WTC11 (cell line): ENCODE measurements at regions not wholly inside any gene's neighbourhood (a gene's known extent, or its start where the extent isn't known, plus 50 kb on each side); places are given as distances from the start of the nearest gene placed in this dataset.

Source experiments
- ATAC-seq: fragments of 200-7000 bp; cut with Tn5 transposase; 2 replicates; pipeline ENCODE4 v1.10.0; 2021; ENCODE audit warnings: mild to moderate bottlenecking, moderate library complexity
- CTCF ChIA-PET: fragments of 300-600 bp; sonication (Branson Sonifier 250); formaldehyde crosslinking; loops from one replicate; lab custom pipeline; 2021; ENCODE audit warnings: antibody characterized with exemption; lab: Charles Lee
- POLR2A ChIA-PET: fragments of 350-600 bp; sonication (Branson Sonifier 250); formaldehyde crosslinking; loops from one replicate; lab custom pipeline; 2021; ENCODE audit warnings: antibody characterized with exemption; lab: Charles Lee
- DNase-seq: peaks from one replicate; pipeline ENCODE4 v3.0.0; 2021; ENCODE audit warnings: low spot score
- H3K27ac Mint-ChIP-seq: 2 replicates; pipeline ENCODE4 v1.8.0; 2021; ENCODE audit warnings: mixed read lengths
- H3K27me3 Mint-ChIP-seq: 2 replicates; pipeline ENCODE4 v1.8.0; 2021; ENCODE audit warnings: low read depth, mild to moderate bottlenecking, moderate library complexity, mixed read lengths
- H3K36me3 Mint-ChIP-seq: 2 replicates; pipeline ENCODE4 v1.8.0; 2021; ENCODE audit warnings: mixed read lengths
- H3K4me1 Mint-ChIP-seq: 2 replicates; pipeline ENCODE4 v1.8.0; 2022; ENCODE audit warnings: mixed read lengths
- H3K4me3 Mint-ChIP-seq: 2 replicates; pipeline ENCODE4 v1.8.0; 2021; ENCODE audit warnings: mild to moderate bottlenecking, moderate library complexity, mixed read lengths
- H3K9me3 Mint-ChIP-seq: 2 replicates; pipeline ENCODE4 v1.8.0; 2021; ENCODE audit warnings: mixed read lengths
- CREB1 ChIP-seq: sonication (generic); formaldehyde crosslinking; IDR thresholded peaks from 2 replicates; pipeline ENCODE4 v1.8.0; 2023; ENCODE audit warnings: mild to moderate bottlenecking, missing genetic modification reagents
- ETV6 ChIP-seq: sonication (generic); formaldehyde crosslinking; IDR thresholded peaks from 2 replicates; pipeline ENCODE4 v1.8.1; 2022; ENCODE audit warnings: mild to moderate bottlenecking, missing genetic modification reagents
- FOXK1 ChIP-seq: sonication (generic); formaldehyde crosslinking; IDR thresholded peaks from 2 replicates; pipeline ENCODE4 v1.8.0; 2022; ENCODE audit warnings: mild to moderate bottlenecking, moderate library complexity, missing genetic modification reagents
- HMGA2 ChIP-seq: fragments of 250-450 bp; sonication (Bioruptor Pico); IDR thresholded peaks from 2 replicates; pipeline ENCODE4 v1.4.0; 2021; ENCODE audit warnings: mild to moderate bottlenecking, moderate library complexity
- MXD4 ChIP-seq: fragments of 250-450 bp; sonication (Bioruptor Pico); IDR thresholded peaks from 2 replicates; pipeline ENCODE4 v1.8.0; 2021; ENCODE audit warnings: mild to moderate bottlenecking, moderate library complexity, borderline replicate concordance
- NFE2L1 ChIP-seq: sonication (generic); formaldehyde crosslinking; IDR thresholded peaks from 2 replicates; pipeline ENCODE4 v1.8.1; 2023; ENCODE audit warnings: missing genetic modification reagents
- NR1H2 ChIP-seq: sonication (generic); formaldehyde crosslinking; IDR thresholded peaks from 2 replicates; pipeline ENCODE4 v1.9.0; 2021; ENCODE audit warnings: mild to moderate bottlenecking, moderate library complexity, missing genetic modification reagents
- RELA ChIP-seq: sonication (generic); formaldehyde crosslinking; IDR thresholded peaks from 2 replicates; pipeline ENCODE4 v1.8.1; 2022; ENCODE audit warnings: missing genetic modification reagents, mild to moderate bottlenecking, borderline replicate concordance
- SMAD3 ChIP-seq: sonication (generic); formaldehyde crosslinking; IDR thresholded peaks from 2 replicates; pipeline ENCODE4 v1.8.0; 2022; ENCODE audit warnings: missing genetic modification reagents, mild to moderate bottlenecking, borderline replicate concordance
- SOX15 ChIP-seq: fragments of 250-450 bp; sonication (Bioruptor Pico); IDR thresholded peaks from 2 replicates; pipeline ENCODE4 v1.9.0; 2021; ENCODE audit warnings: mild to moderate bottlenecking
- SP1 ChIP-seq: sonication (generic); formaldehyde crosslinking; conservative IDR thresholded peaks from 2 replicates; pipeline ENCODE4 v1.8.1; 2022; ENCODE audit warnings: missing genetic modification reagents
- TEAD1 ChIP-seq: sonication (generic); formaldehyde crosslinking; IDR thresholded peaks from 2 replicates; pipeline ENCODE4 v1.8.0; 2022; ENCODE audit warnings: mild to moderate bottlenecking, missing genetic modification reagents
- ZNF121 ChIP-seq: sonication (generic); formaldehyde crosslinking; IDR thresholded peaks from 2 replicates; pipeline ENCODE4 v1.8.0; 2023; ENCODE audit warnings: missing genetic modification reagents
- TF ChIP-seq, protein P1 (sequence below): sonication (generic); formaldehyde crosslinking; IDR thresholded peaks from 2 replicates; pipeline ENCODE4 v1.8.1; 2023; ENCODE audit warnings: mild to moderate bottlenecking, moderate library complexity, missing genetic modification reagents
- TF ChIP-seq, protein P2 (sequence below): sonication (generic); formaldehyde crosslinking; IDR thresholded peaks from 2 replicates; pipeline ENCODE4 v1.8.1; 2022; ENCODE audit warnings: mild to moderate bottlenecking, moderate library complexity, missing genetic modification reagents
- TF ChIP-seq, protein P3 (sequence below): sonication (generic); formaldehyde crosslinking; IDR thresholded peaks from 2 replicates; pipeline ENCODE4 v1.8.0; 2022; ENCODE audit warnings: mild to moderate bottlenecking, missing genetic modification reagents
- TF ChIP-seq, protein P4 (sequence below): sonication (generic); formaldehyde crosslinking; IDR thresholded peaks from 2 replicates; pipeline ENCODE4 v1.8.1; 2022; ENCODE audit warnings: mild to moderate bottlenecking, missing genetic modification reagents, moderate library complexity, borderline replicate concordance
- TF ChIP-seq, protein P5 (sequence below): fragments of 250-450 bp; sonication (Bioruptor Pico); IDR thresholded peaks from 2 replicates; pipeline ENCODE4 v1.8.0; 2021; ENCODE audit warnings: mild to moderate bottlenecking
- TF ChIP-seq, protein P6 (sequence below): sonication (generic); formaldehyde crosslinking; conservative IDR thresholded peaks from 2 replicates; pipeline ENCODE4 v1.8.1; 2022; ENCODE audit warnings: mild to moderate bottlenecking, missing genetic modification reagents
- TF ChIP-seq, protein P7 (sequence below): sonication (generic); formaldehyde crosslinking; IDR thresholded peaks from 2 replicates; pipeline ENCODE4 v1.8.1; 2022; ENCODE audit warnings: low read depth, missing genetic modification reagents, borderline replicate concordance
- TF ChIP-seq, protein P8 (sequence below): sonication (generic); formaldehyde crosslinking; IDR thresholded peaks from 2 replicates; pipeline ENCODE4 v1.8.1; 2023; ENCODE audit warnings: mild to moderate bottlenecking, missing genetic modification reagents, moderate library complexity
- TF ChIP-seq, protein P9 (sequence below): sonication (generic); formaldehyde crosslinking; IDR thresholded peaks from 2 replicates; pipeline ENCODE4 v1.8.1; 2023; ENCODE audit warnings: mild to moderate bottlenecking, missing genetic modification reagents
- TF ChIP-seq, protein P10 (sequence below): fragments of 250-450 bp; sonication (Bioruptor Pico); IDR thresholded peaks from 2 replicates; pipeline ENCODE4 v2.1.2; 2022; ENCODE audit warnings: mild to moderate bottlenecking, moderate library complexity
- TF ChIP-seq, protein P11 (sequence below): sonication (generic); formaldehyde crosslinking; IDR thresholded peaks from 2 replicates; pipeline ENCODE4 v1.8.0; 2022; ENCODE audit warnings: mild to moderate bottlenecking, missing genetic modification reagents

DNA sequence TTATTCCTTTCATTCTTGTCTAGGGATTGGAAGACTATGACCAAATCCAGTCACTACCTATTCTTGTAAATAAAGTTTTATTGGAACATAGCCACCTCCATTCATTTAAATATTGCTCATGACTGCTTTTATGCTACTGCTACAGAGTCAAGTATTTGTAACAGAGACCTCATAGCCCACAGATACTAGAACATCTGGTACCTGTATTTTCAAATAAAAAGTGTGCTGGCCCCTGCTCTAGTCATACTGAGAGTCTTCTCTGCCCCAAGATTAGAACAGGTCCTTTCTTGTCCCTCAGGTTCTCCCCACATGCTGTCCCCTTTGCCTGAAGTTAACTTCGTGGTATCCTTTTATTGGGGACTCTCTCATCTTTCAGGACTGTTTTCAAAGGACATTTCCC is 422.3 kb downstream of the CBLN4 start (continued):
- TF ChIP-seq, protein P1, sequence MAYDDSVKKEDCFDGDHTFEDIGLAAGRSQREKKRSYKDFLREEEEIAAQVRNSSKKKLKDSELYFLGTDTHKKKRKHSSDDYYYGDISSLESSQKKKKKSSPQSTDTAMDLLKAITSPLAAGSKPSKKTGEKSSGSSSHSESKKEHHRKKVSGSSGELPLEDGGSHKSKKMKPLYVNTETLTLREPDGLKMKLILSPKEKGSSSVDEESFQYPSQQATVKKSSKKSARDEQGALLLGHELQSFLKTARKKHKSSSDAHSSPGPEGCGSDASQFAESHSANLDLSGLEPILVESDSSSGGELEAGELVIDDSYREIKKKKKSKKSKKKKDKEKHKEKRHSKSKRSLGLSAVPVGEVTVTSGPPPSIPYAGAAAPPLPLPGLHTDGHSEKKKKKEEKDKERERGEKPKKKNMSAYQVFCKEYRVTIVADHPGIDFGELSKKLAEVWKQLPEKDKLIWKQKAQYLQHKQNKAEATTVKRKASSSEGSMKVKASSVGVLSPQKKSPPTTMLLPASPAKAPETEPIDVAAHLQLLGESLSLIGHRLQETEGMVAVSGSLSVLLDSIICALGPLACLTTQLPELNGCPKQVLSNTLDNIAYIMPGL: no peak
- TF ChIP-seq ETV6 (CRISPR knock-in tag) (no peak), CREB1 (CRISPR knock-in tag) (no peak), SP1 (no peak)
- TF ChIP-seq, protein P2, sequence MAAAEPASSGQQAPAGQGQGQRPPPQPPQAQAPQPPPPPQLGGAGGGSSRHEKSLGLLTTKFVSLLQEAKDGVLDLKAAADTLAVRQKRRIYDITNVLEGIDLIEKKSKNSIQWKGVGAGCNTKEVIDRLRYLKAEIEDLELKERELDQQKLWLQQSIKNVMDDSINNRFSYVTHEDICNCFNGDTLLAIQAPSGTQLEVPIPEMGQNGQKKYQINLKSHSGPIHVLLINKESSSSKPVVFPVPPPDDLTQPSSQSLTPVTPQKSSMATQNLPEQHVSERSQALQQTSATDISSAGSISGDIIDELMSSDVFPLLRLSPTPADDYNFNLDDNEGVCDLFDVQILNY (CRISPR knock-in tag): no peak
- TF ChIP-seq, protein P3, sequence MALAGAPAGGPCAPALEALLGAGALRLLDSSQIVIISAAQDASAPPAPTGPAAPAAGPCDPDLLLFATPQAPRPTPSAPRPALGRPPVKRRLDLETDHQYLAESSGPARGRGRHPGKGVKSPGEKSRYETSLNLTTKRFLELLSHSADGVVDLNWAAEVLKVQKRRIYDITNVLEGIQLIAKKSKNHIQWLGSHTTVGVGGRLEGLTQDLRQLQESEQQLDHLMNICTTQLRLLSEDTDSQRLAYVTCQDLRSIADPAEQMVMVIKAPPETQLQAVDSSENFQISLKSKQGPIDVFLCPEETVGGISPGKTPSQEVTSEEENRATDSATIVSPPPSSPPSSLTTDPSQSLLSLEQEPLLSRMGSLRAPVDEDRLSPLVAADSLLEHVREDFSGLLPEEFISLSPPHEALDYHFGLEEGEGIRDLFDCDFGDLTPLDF (CRISPR knock-in tag): no peak

DNA sequence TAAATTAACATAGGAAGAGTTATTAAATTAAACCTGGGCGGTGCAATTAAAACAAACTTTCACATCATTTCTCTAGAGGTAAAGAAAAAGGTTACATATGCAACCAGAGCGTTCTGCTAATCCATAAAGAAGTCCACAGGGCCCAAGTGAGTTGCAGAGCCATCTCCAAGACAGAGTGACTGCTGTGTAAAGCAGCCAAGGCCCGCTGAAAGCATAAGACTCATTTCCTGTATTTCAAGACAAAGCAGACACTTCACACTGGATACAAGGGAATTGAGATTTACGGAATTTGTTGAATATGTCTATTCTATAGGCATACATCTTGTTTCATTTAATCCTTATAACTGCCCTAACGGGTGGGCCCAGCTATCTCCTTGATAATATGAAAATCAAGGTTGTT is 422.8 kb downstream of the CBLN4 start:
- TF ChIP-seq NR1H2 (no peak), FOXK1 (CRISPR knock-in tag) (no peak), TEAD1 (CRISPR knock-in tag) (no peak), SMAD3 (no peak), ZNF121 (CRISPR knock-in tag) (no peak), SOX15 (CRISPR knock-in tag) (no peak), RELA (no peak), NFE2L1 (CRISPR knock-in tag) (no peak), HMGA2 (CRISPR knock-in tag) (no peak), MXD4 (CRISPR knock-in tag) (no peak)
- TF ChIP-seq, protein P4, sequence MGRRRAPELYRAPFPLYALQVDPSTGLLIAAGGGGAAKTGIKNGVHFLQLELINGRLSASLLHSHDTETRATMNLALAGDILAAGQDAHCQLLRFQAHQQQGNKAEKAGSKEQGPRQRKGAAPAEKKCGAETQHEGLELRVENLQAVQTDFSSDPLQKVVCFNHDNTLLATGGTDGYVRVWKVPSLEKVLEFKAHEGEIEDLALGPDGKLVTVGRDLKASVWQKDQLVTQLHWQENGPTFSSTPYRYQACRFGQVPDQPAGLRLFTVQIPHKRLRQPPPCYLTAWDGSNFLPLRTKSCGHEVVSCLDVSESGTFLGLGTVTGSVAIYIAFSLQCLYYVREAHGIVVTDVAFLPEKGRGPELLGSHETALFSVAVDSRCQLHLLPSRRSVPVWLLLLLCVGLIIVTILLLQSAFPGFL (CRISPR knock-in tag): no peak
- TF ChIP-seq, protein P5, sequence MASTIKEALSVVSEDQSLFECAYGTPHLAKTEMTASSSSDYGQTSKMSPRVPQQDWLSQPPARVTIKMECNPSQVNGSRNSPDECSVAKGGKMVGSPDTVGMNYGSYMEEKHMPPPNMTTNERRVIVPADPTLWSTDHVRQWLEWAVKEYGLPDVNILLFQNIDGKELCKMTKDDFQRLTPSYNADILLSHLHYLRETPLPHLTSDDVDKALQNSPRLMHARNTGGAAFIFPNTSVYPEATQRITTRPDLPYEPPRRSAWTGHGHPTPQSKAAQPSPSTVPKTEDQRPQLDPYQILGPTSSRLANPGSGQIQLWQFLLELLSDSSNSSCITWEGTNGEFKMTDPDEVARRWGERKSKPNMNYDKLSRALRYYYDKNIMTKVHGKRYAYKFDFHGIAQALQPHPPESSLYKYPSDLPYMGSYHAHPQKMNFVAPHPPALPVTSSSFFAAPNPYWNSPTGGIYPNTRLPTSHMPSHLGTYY (CRISPR knock-in tag): no peak
- TF ChIP-seq, protein P6, sequence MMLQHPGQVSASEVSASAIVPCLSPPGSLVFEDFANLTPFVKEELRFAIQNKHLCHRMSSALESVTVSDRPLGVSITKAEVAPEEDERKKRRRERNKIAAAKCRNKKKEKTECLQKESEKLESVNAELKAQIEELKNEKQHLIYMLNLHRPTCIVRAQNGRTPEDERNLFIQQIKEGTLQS (CRISPR knock-in tag): no peak
- TF ChIP-seq, protein P7, sequence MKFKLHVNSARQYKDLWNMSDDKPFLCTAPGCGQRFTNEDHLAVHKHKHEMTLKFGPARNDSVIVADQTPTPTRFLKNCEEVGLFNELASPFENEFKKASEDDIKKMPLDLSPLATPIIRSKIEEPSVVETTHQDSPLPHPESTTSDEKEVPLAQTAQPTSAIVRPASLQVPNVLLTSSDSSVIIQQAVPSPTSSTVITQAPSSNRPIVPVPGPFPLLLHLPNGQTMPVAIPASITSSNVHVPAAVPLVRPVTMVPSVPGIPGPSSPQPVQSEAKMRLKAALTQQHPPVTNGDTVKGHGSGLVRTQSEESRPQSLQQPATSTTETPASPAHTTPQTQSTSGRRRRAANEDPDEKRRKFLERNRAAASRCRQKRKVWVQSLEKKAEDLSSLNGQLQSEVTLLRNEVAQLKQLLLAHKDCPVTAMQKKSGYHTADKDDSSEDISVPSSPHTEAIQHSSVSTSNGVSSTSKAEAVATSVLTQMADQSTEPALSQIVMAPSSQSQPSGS: no peak
- TF ChIP-seq, protein P8, sequence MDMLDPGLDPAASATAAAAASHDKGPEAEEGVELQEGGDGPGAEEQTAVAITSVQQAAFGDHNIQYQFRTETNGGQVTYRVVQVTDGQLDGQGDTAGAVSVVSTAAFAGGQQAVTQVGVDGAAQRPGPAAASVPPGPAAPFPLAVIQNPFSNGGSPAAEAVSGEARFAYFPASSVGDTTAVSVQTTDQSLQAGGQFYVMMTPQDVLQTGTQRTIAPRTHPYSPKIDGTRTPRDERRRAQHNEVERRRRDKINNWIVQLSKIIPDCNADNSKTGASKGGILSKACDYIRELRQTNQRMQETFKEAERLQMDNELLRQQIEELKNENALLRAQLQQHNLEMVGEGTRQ (CRISPR knock-in tag): no peak
- TF ChIP-seq, protein P3 (CRISPR knock-in tag): no peak
- TF ChIP-seq, protein P9, sequence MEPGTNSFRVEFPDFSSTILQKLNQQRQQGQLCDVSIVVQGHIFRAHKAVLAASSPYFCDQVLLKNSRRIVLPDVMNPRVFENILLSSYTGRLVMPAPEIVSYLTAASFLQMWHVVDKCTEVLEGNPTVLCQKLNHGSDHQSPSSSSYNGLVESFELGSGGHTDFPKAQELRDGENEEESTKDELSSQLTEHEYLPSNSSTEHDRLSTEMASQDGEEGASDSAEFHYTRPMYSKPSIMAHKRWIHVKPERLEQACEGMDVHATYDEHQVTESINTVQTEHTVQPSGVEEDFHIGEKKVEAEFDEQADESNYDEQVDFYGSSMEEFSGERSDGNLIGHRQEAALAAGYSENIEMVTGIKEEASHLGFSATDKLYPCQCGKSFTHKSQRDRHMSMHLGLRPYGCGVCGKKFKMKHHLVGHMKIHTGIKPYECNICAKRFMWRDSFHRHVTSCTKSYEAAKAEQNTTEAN (CRISPR knock-in tag): no peak
- TF ChIP-seq, protein P10, sequence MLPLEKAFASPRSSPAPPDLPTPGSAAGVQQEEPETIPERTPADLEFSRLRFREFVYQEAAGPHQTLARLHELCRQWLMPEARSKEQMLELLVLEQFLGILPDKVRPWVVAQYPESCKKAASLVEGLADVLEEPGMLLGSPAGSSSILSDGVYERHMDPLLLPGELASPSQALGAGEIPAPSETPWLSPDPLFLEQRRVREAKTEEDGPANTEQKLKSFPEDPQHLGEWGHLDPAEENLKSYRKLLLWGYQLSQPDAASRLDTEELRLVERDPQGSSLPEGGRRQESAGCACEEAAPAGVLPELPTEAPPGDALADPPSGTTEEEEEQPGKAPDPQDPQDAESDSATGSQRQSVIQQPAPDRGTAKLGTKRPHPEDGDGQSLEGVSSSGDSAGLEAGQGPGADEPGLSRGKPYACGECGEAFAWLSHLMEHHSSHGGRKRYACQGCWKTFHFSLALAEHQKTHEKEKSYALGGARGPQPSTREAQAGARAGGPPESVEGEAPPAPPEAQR (CRISPR knock-in tag): no peak
- TF ChIP-seq, protein P11, sequence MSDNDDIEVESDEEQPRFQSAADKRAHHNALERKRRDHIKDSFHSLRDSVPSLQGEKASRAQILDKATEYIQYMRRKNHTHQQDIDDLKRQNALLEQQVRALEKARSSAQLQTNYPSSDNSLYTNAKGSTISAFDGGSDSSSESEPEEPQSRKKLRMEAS (CRISPR knock-in tag): no peak
- Mint-ChIP-seq H3K36me3 (peaks cover 70% of the 10 kb centered on the region), H3K27ac (no peak overlapping the region), H3K27me3 (peaks cover 8% of the 10 kb centered on the region), H3K9me3 (peaks cover 82% of the 10 kb centered on the region), H3K4me1 (no peaks in the 10 kb centered on the region), H3K4me3 (no peak overlapping the region)
- no peak for ATAC-seq
- DNase-seq: no peak
- ChIA-PET POLR2A (no interaction called here), CTCF (no interaction called here)
